Small intestine (tissue), 7 donors: ENCODE measurements at regions not wholly inside any gene's neighbourhood (a gene's known extent, or its start where the extent isn't known, plus 50 kb on each side); places are given as distances from the start of the nearest gene placed in this dataset.
"Not testable (repeated sequence)": the region's sequence is repeated elsewhere in the genome, so short reads cannot be mapped to it uniquely, and the experiment has no call there.

Experiments
- DNase-seq, 2 donors: peaks; one replicate each; pipeline versions ENCODE4 v3.0.0 to v3.0.0-alpha.2; 2013
- FAIRE-seq: peaks from 2 replicates; lab custom pipeline; 2012; peaks lifted over from hg19 to GRCh38; lab: Jason Lieb, UNC
- H3K27ac ChIP-seq, 3 donors: one replicate each; pipeline ENCODE4 v1.5.1; 2013; ENCODE audit warnings: low read length in 2 of 3, mild to moderate bottlenecking in 2 of 3, control low read depth in 1 of 3, inconsistent platforms in 1 of 3, low read depth in 1 of 3, moderate library complexity in 1 of 3
- H3K27me3 ChIP-seq, 3 donors: one replicate each; pipeline ENCODE4 v1.6.1; 2013; ENCODE audit warnings: low read length in 3 of 3, inconsistent platforms in 1 of 3; ENCODE audit not compliant: control insufficient read depth in 3 of 3, insufficient read depth in 3 of 3
- H3K36me3 ChIP-seq, 3 donors: one replicate each; pipeline ENCODE4 v1.6.1; 2013; ENCODE audit warnings: low read length in 3 of 3, inconsistent platforms in 1 of 3, low read depth in 1 of 3, mild to moderate bottlenecking in 1 of 3, moderate library complexity in 1 of 3; ENCODE audit not compliant: control insufficient read depth in 3 of 3, insufficient read depth in 2 of 3
- H3K4me1 ChIP-seq, 3 donors: one replicate each; pipeline ENCODE4 v1.6.1; 2013; ENCODE audit warnings: low read length in 2 of 3, inconsistent platforms in 1 of 3, low read depth in 1 of 3, mild to moderate bottlenecking in 1 of 3, moderate library complexity in 1 of 3; ENCODE audit not compliant: control insufficient read depth in 3 of 3, insufficient read depth in 2 of 3
- H3K4me3 ChIP-seq, 3 donors: one replicate each; pipeline ENCODE4 v1.5.1; 2013; ENCODE audit warnings: low read length in 3 of 3, control low read depth in 1 of 3, inconsistent platforms in 1 of 3, low read depth in 1 of 3, mild to moderate bottlenecking in 1 of 3, moderate library complexity in 1 of 3
- H3K9me3 ChIP-seq, 2 donors: one replicate each; pipeline ENCODE4 v1.6.1; 2013; ENCODE audit warnings: low read depth in 1 of 2, low read length in 1 of 2; ENCODE audit not compliant: control insufficient read depth in 2 of 2, insufficient read depth in 1 of 2
- WGBS, 3 donors: extraction: QIAGEN DNeasy Blood & Tissue Kit; methylation state at CpG; one replicate each; pipeline ENCODE4 v1.1.7; 2013; 5-methylcytosine and 5-hydroxymethylcytosine counted together
- donor health status: healthy with polysubstance abuse.
- donor health status: control.
- donor health status: control.
- donor health status: Bipolar disorder and iron deficiency.
- donor health status: healthy.

DNA sequence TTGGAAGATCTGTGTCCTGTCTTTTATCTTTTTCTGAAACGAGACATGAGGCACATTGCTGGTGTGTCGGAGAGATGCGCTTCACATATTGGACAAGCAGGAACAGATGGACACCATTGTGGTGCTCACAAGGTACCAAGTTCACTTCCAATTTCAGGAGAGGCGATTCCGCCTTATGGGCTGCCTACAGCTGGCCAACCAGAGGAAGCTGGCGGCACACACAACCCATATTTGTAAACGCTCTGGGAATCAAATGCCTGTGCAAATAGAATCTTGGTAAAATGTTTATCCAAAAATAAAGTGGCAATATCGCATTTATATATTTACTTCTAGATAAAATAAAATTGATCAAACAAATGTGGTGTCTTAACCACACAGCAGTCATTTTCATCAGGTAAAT is 337.4 kb downstream of the TCERG1L start:
- no peak for FAIRE-seq
- H3K4me1 ChIP-seq, result no peaks in the 10 kb centered on the region
- 79 to 84% (median 81%) methylated on average over 8 of the region's 8 CpGs for WGBS, 3 donors

DNA sequence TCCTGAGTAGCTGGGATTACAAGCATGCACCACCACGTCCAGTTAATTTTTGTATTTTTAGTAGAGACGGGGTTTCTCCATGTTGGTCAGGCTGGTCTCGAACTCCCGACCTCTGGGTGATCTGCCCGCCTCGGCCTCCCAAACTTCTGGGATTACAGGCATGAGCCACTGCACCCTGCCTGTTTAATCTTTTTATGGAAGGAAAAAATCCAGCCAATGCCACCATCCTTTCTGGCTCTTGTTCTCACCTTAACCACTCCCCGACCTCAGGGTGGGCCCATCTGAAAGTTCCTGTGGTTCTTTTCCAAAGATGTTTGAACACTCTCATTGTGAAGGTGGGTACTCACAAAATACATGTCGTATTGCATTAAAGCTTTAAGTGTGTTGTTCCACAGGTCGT is 336.2 kb downstream of the TCERG1L start:
- 81 to 87% (median 84%) methylated on average over 9 of the region's 9 CpGs for WGBS, 3 donors
- H3K4me3 ChIP-seq, FAIRE-seq, H3K36me3 ChIP-seq, H3K9me3 ChIP-seq, H3K27me3 ChIP-seq, H3K27ac ChIP-seq, DNase-seq, H3K4me1 ChIP-seq: not testable (repeated sequence)

More for the DNA sequence above, 337.4 kb downstream of the TCERG1L start:
- no peak overlapping the region for H3K27ac ChIP-seq
- H3K36me3 ChIP-seq, result no peaks in the 10 kb centered on the region
- H3K4me3 ChIP-seq, result no peak overlapping the region
- no peaks in the 10 kb centered on the region for H3K27me3 ChIP-seq
- H3K9me3 ChIP-seq, result peaks cover 0 to 3% of the 10 kb centered on the region in 2 donors
- DNase-seq, result no peak

DNA sequence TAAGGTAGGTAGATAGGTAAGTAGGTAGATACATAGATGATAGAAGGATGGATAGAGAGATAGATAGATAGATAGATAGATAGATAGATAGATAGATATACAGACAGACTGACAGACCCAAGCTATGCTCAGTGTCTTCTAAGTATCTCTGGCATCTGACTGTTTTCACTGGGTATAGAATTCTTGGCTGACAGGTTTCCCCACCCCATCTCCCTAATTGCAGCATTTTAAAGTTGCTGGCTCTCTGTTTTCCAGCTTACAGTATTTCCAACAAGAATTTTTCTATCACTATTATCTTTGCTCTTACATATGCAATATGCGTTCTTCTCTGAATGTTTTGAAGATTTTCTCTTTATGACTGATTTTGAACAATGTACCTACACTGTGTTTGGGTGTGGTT is 328.7 kb downstream of the TCERG1L start:
- DNase-seq (no peak), FAIRE-seq (no peak)
- no peaks in the 10 kb centered on the region for H3K36me3 ChIP-seq
- H3K4me1 ChIP-seq, result no peaks in the 10 kb centered on the region
- H3K9me3 ChIP-seq, result no peaks in the 10 kb centered on the region
- WGBS, 3 donors, result 63 to 90% (median 87%) methylated on average over 1 of the region's 1 CpG
- H3K27me3 ChIP-seq, result no peaks in the 10 kb centered on the region
- no peak overlapping the region for H3K4me3 ChIP-seq
- H3K27ac ChIP-seq, result no peak overlapping the region

DNA sequence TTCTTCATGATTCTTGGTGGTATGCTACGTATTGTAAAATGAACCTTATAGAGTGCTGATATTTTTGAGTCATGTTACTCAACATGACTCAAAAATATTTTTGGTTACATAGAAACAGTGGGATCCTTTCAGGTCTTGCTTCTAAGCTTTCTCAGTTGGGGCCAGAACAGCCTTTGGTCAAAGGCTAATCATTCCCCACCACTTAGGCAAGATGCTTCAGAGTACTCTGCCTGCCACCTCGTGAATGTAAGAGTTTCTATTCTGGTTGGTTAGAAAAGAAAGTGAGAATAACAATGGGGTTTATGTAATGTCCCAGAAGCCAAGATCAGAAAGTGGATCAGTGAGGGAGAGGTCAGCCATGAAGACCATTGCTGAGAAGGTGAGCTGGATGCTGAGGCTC is 327.8 kb downstream of the TCERG1L start:
- H3K4me3 ChIP-seq, result no peak overlapping the region
- FAIRE-seq, result no peak
- H3K4me1 ChIP-seq, result no peaks in the 10 kb centered on the region
- H3K27me3 ChIP-seq, result no peaks in the 10 kb centered on the region
- no peaks in the 10 kb centered on the region for H3K36me3 ChIP-seq
- H3K9me3 ChIP-seq, result no peaks in the 10 kb centered on the region
- 59 to 70% (median 63%) methylated on average over 2 of the region's 2 CpGs for WGBS, 3 donors
- DNase-seq, result no peak
- H3K27ac ChIP-seq, result no peak overlapping the region

DNA sequence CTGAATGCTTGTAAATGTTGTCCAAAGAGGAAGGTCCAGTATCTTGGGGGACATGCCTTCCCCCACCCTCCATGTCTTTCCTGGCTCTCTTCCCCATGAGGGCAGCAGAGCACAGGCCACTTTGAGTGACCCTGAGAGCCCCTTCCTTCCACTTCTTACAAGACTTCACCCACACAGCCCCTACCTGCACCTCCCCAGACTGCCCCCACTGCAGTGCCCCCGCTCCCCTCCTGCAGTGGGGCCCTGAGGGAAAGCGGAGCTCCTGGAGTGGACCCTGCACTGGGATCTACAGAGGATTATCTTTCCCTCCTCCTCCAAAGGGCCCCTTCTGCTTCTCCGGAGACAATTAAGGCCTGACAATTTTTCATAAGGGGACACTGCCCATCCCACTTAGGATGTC is 326.8 kb downstream of the TCERG1L start:
- no peaks in the 10 kb centered on the region for H3K36me3 ChIP-seq
- H3K4me1 ChIP-seq, result no peaks in the 10 kb centered on the region
- H3K27ac ChIP-seq, result no peak overlapping the region
- 66 to 76% (median 73%) methylated on average over 3 of the region's 3 CpGs for WGBS, 3 donors
- no peak for FAIRE-seq
- no peak for DNase-seq
- no peak overlapping the region for H3K4me3 ChIP-seq
- no peaks in the 10 kb centered on the region for H3K9me3 ChIP-seq
- no peaks in the 10 kb centered on the region for H3K27me3 ChIP-seq

DNA sequence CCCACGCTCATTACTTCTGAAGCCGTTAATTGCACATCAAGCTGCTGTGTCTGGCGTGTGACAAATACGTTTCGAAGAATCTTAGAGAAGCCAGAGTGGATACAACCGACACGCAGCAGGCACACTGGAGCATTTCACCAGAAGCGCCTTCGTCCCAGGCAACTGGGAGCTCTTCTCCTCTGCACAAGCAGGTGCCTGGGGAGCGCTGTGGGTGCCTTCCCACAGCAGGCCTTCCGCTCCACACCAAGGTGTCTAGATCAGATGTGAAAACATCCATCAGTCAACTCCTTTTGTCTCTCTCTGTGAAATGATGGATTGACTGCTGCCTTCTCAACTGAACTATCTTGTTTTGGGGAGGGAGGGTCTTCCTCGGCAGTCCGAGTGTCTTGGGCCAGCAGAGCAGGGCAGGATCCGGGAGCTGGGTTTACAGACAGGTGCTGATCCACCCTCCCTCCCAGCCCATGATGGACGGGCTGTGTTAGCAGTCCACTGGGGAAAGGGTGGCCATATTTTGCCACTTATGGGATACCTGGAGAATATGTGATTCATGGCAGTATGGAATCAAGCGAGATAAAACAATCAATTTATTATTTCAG is 326.3 kb downstream of the TCERG1L start:
- Histone ChIP-seq H3K4me3 (no peak overlapping the region), H3K27me3 (no peaks in the 10 kb centered on the region), H3K9me3 (no peaks in the 10 kb centered on the region), H3K36me3 (no peaks in the 10 kb centered on the region), H3K4me1 (no peaks in the 10 kb centered on the region), H3K27ac (no peak overlapping the region)
- DNase-seq (no peak), FAIRE-seq (no peak)
- WGBS, 3 donors, result 85 to 86% (median 85%) methylated on average over 16 of the region's 16 CpGs

DNA sequence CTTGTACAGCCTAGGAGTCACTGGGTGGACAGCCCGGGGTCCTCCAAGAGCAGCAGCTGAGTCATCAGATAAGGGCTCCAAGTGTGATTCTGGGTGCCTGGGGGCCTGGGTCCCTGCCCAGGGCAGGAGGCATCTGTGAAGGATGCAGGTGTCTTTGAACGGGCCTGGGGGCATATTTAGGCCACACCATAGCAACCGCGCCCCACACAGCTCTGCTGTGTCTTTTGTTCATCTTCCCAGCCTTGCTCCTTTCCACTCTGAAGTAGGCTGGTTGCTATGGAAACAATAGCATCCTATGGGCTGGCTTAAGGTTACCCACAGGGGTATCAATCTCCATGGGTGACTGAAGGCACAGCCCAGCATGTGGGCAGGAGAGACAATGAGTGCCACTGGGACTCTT is 324.7 kb downstream of the TCERG1L start:
- whole genome bisulfite sequencing, 3 donors, result 64 to 91% (median 82%) methylated on average over 4 of the region's 4 CpGs
- no peak for DNase-seq
- no peak overlapping the region for H3K27ac ChIP-seq
- H3K36me3 ChIP-seq, result no peaks in the 10 kb centered on the region
- no peak for FAIRE-seq
- H3K9me3 ChIP-seq, result no peaks in the 10 kb centered on the region
- no peaks in the 10 kb centered on the region for H3K4me1 ChIP-seq
- no peak overlapping the region for H3K4me3 ChIP-seq
- no peaks in the 10 kb centered on the region for H3K27me3 ChIP-seq

DNA sequence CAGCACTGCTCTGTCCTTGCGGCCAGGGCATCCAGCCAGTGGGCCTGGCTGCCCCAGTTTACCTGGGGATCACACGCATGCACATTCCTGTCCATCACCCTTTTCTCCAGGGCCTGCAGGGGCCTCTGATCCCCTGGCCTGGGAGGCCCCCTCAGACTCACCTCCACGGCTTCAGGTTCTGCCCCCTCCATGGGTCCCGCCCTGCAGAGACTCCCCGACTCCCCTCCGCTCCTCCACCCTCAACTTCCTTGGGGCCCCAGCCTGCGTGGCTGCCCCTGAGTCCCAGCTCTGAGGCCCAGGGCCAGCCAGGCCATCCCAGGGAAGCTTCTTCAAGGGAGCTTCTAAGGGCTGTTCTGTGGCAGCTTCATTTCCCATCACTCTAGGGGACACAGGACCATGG is 324.1 kb downstream of the TCERG1L start:
- FAIRE-seq (no peak), DNase-seq (no peak)
- Histone ChIP-seq H3K27ac (no peak overlapping the region), H3K4me3 (no peak overlapping the region), H3K36me3 (no peaks in the 10 kb centered on the region), H3K9me3 (no peaks in the 10 kb centered on the region), H3K4me1 (no peaks in the 10 kb centered on the region), H3K27me3 (no peaks in the 10 kb centered on the region)
- 79 to 84% (median 84%) methylated on average over 7 of the region's 7 CpGs for WGBS, 3 donors

DNA sequence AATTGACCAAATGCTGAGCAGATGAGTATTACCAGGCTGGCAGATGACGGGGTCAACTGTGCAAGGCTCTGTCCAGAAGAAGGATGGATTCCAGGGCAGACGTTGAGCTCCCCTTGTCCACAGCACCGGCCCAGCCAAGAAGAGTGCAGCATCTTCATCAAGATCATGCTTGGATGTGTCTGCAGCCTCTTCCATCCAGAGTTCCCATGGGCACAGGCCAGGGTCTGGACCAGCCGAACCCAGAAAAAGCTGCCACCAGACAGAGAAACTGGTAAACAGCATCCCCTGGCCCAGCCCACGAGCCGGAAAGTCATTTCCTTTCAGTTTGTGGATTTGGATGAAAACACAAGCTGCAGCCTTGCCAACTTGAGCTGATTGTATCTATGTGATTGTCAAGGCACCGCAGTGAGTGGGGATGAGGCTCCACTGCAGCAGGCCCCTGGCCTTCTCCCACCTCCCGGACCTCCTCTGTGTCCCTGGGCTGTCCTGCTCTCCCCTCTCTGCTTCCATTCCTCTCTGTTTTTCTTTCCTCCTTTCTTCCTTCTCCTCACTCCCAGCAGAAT is 321.8 kb downstream of the TCERG1L start:
- H3K27me3 ChIP-seq, result no peaks in the 10 kb centered on the region
- no peak overlapping the region for H3K27ac ChIP-seq
- FAIRE-seq (no peak), DNase-seq (no peak)
- H3K36me3 ChIP-seq, result no peaks in the 10 kb centered on the region
- H3K9me3 ChIP-seq, result no peaks in the 10 kb centered on the region
- 49 to 74% (median 69%) methylated on average over 8 of the region's 8 CpGs for WGBS, 3 donors
- no peak overlapping the region for H3K4me3 ChIP-seq
- H3K4me1 ChIP-seq, result no peaks in the 10 kb centered on the region
